Dermis microvascular lymphatic vessel endothelial cell (primary cell): ENCODE measurements at regions not wholly inside any gene's neighbourhood (a gene's known extent, or its start where the extent isn't known, plus 50 kb on each side); places are given as distances from the start of the nearest gene placed in this dataset.
A peak's percentile ranks its signal among the peaks of the same experiment; 100 is the strongest.
"Not testable (repeated sequence)": the region's sequence is repeated elsewhere in the genome, so short reads cannot be mapped to it uniquely, and the experiment has no call there.

Source experiments
- DNase-seq, 2 donors: peaks; one replicate each; pipeline versions ENCODE4 v3.0.0 to v3.0.0-alpha.2; 2010; ENCODE audit warnings: low read depth in 2 of 2

GRCh38 chrX:138018145-138018799 is 452.3 kb downstream of the ZIC3 start:
- DNase-seq = no peak

- DNase-seq = no peak
Measured at GRCh38 chrX:138020941-138021340, 455.0 kb downstream of the ZIC3 start.

GRCh38 chrX:138026211-138026610 is 460.3 kb downstream of the ZIC3 start:
- DNase-seq = no peak

- no peak for DNase-seq
Measured at GRCh38 chrX:138031715-138032114, 465.8 kb downstream of the ZIC3 start.

GRCh38 chrX:138034136-138034535 is 468.2 kb downstream of the ZIC3 start:
- DNase-seq = no peak

GRCh38 chrX:138037548-138037947 is 471.6 kb downstream of the ZIC3 start:
- DNase-seq = no peak

- no peak for DNase-seq
Measured at GRCh38 chrX:138057883-138058282, 492.0 kb downstream of the ZIC3 start.

- DNase-seq = no peak
Measured at GRCh38 chrX:138058931-138059330, 493.0 kb downstream of the ZIC3 start.

GRCh38 chrX:138067415-138067814 is 501.5 kb downstream of the ZIC3 start:
- DNase-seq = no peak

- DNase-seq = no peak
Measured at GRCh38 chrX:138073626-138074025, 507.7 kb downstream of the ZIC3 start.

GRCh38 chrX:138082251-138082650 is 516.3 kb downstream of the ZIC3 start:
- no peak for DNase-seq

GRCh38 chrX:138082896-138083295 is 517.0 kb downstream of the ZIC3 start:
- no peak for DNase-seq

- not testable (repeated sequence) for DNase-seq
Measured at GRCh38 chrX:138110910-138111309, 545.0 kb downstream of the ZIC3 start.

- DNase-seq = no peak
Measured at GRCh38 chrX:138127314-138127713, 561.4 kb downstream of the ZIC3 start.

GRCh38 chrX:138128027-138128671 is 562.2 kb downstream of the ZIC3 start:
- peak in 1 of 2 donors; percentile 19 for DNase-seq

- no peak for DNase-seq
Measured at GRCh38 chrX:138150709-138151108, 560.8 kb downstream of the FGF13 start.

- no peak for DNase-seq
Measured at GRCh38 chrX:138157850-138158249, 553.7 kb downstream of the FGF13 start.

GRCh38 chrX:138191998-138192397 is 519.5 kb downstream of the FGF13 start:
- peak; percentile 9 to 16 for DNase-seq

- no peak for DNase-seq
Measured at GRCh38 chrX:138229718-138230117, 481.8 kb downstream of the FGF13 start.

GRCh38 chrX:138240266-138240665 is 471.3 kb downstream of the FGF13 start:
- no peak for DNase-seq

- DNase-seq = no peak
Measured at GRCh38 chrX:138254001-138254400, 457.5 kb downstream of the FGF13 start.

GRCh38 chrX:138255373-138255772 is 456.1 kb downstream of the FGF13 start:
- no peak for DNase-seq

GRCh38 chrX:138264095-138264494 is 447.4 kb downstream of the FGF13 start:
- DNase-seq = not testable (repeated sequence)
